NCI-H524 treated with DMSO at 0.1 percent for 48 hours (cell line): ENCODE measurements at regions not wholly inside any gene's neighbourhood (a gene's known extent, or its start where the extent isn't known, plus 50 kb on each side); places are given as distances from the start of the nearest gene placed in this dataset.

Experiments used
- DNase-seq: peaks from one replicate; lab custom pipeline; 2025; lab: John Stamatoyannopoulos, UW

GRCh38 chr22:47718337-47718736 is 955.9 kb downstream of the TBC1D22A start:
- no peak for DNase-seq

- no peak for DNase-seq
Measured at GRCh38 chr22:47716890-47717615, 954.6 kb downstream of the TBC1D22A start.

GRCh38 chr22:47715866-47716578 is 953.6 kb downstream of the TBC1D22A start:
- DNase-seq, result no peak

- DNase-seq, result no peak
Measured at GRCh38 chr22:47713941-47714340, 951.5 kb downstream of the TBC1D22A start.

- no peak for DNase-seq
Measured at GRCh38 chr22:47710135-47710534, 947.7 kb downstream of the TBC1D22A start.

GRCh38 chr22:47705350-47705749 is 942.9 kb downstream of the TBC1D22A start:
- DNase-seq, result no peak

GRCh38 chr22:47698906-47699305 is 936.5 kb downstream of the TBC1D22A start:
- no peak for DNase-seq

GRCh38 chr22:47697861-47698260 is 935.4 kb downstream of the TBC1D22A start:
- no peak for DNase-seq

GRCh38 chr22:47696776-47697175 is 934.3 kb downstream of the TBC1D22A start:
- DNase-seq, result no peak

- DNase-seq, result no peak
Measured at GRCh38 chr22:47695176-47695575, 932.7 kb downstream of the TBC1D22A start.

- DNase-seq, result no peak
Measured at GRCh38 chr22:47694536-47695130, 932.2 kb downstream of the TBC1D22A start.

- no peak for DNase-seq
Measured at GRCh38 chr22:47693606-47694005, 931.2 kb downstream of the TBC1D22A start.

- DNase-seq, result no peak
Measured at GRCh38 chr22:47692811-47693210, 930.4 kb downstream of the TBC1D22A start.

GRCh38 chr22:47691152-47691895 is 928.9 kb downstream of the TBC1D22A start:
- DNase-seq, result no peak

- DNase-seq, result no peak
Measured at GRCh38 chr22:47690586-47690985, 928.1 kb downstream of the TBC1D22A start.

GRCh38 chr22:47690166-47690565 is 927.7 kb downstream of the TBC1D22A start:
- no peak for DNase-seq

GRCh38 chr22:47687776-47688175 is 925.3 kb downstream of the TBC1D22A start:
- no peak for DNase-seq

GRCh38 chr22:47687346-47687655 is 924.9 kb downstream of the TBC1D22A start:
- no peak for DNase-seq

- no peak for DNase-seq
Measured at GRCh38 chr22:47686594-47687345, 924.3 kb downstream of the TBC1D22A start.

GRCh38 chr22:47681411-47682165 is 919.1 kb downstream of the TBC1D22A start:
- DNase-seq, result no peak

- DNase-seq, result no peak
Measured at GRCh38 chr22:47678636-47679287, 916.3 kb downstream of the TBC1D22A start.
